ENCODE measurements at regions not wholly inside any gene's neighbourhood (a gene's known extent, or its start where the extent isn't known, plus 50 kb on each side); places are given as distances from the start of the nearest gene placed in this dataset.
A peak's percentile ranks its signal among the peaks of the same experiment; 100 is the strongest.

GRCh38 chr5:9724707-9725106, 94.6 kb upstream of the TAS2R1 start:
- no peaks in the 10 kb centered on the region for H3K27me3 ChIP-seq
- H3K27ac ChIP-seq: no peak overlapping the region
- H3K4me1 ChIP-seq (ENCODE audit: low read depth): no peaks in the 10 kb centered on the region
- H3K4me3 ChIP-seq: no peak overlapping the region
- no peaks in the 10 kb centered on the region for H3K9me3 ChIP-seq (ENCODE audit: low read depth)
- TF ChIP-seq, protein P1, sequence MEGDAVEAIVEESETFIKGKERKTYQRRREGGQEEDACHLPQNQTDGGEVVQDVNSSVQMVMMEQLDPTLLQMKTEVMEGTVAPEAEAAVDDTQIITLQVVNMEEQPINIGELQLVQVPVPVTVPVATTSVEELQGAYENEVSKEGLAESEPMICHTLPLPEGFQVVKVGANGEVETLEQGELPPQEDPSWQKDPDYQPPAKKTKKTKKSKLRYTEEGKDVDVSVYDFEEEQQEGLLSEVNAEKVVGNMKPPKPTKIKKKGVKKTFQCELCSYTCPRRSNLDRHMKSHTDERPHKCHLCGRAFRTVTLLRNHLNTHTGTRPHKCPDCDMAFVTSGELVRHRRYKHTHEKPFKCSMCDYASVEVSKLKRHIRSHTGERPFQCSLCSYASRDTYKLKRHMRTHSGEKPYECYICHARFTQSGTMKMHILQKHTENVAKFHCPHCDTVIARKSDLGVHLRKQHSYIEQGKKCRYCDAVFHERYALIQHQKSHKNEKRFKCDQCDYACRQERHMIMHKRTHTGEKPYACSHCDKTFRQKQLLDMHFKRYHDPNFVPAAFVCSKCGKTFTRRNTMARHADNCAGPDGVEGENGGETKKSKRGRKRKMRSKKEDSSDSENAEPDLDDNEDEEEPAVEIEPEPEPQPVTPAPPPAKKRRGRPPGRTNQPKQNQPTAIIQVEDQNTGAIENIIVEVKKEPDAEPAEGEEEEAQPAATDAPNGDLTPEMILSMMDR (IDR thresholded peaks at IDR 0.05; ENCODE audit: low read depth, low read length): no peak
- no peaks in the 10 kb centered on the region for H3K36me3 ChIP-seq
- no peak for DNase-seq (ENCODE audit: low read depth in 1 of 2, low spot score in 1 of 2)

DNA sequence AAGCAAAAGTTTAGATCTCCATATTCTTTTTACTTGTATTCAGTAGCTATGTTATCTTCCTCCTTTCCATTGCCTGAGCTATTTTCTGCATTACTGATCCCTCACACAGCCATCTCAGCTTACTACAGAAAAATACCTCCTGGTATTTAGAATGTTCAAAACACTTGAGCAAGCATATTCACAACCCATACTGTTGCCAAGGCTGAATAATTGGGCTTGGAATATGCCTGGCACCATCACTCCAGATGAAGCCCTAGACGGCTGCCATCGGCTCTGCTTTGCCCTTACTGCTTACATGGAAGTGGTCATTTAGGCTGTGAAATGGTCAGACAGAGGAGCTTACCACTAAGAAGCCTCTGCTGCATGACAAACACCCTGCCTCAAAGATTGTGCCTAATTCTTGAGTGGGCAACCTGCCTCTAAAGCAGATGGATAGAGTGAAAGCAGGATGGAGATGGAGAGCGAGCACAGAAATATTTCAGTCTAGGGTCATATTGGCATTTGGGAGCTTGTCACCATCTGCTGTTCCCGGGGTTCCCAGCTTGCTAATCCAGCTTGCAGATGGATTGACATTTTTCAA, 92.5 kb upstream of the TAS2R1 start:
- Histone ChIP-seq H3K27ac (no peak overlapping the region), H3K36me3 (no peaks in the 10 kb centered on the region), H3K27me3 (no peaks in the 10 kb centered on the region), H3K4me3 (no peak overlapping the region), H3K9me3 (ENCODE audit: low read depth) (no peaks in the 10 kb centered on the region), H3K4me1 (ENCODE audit: low read depth) (no peaks in the 10 kb centered on the region)
- no peak for DNase-seq (ENCODE audit: low read depth in 1 of 2, low spot score in 1 of 2)
- TF ChIP-seq, protein P1 (IDR thresholded peaks at IDR 0.05; ENCODE audit: low read depth, low read length): no peak

GRCh38 chr5:9721161-9721560, 91.0 kb upstream of the TAS2R1 start:
- H3K9me3 ChIP-seq (ENCODE audit: low read depth): no peaks in the 10 kb centered on the region
- no peaks in the 10 kb centered on the region for H3K4me1 ChIP-seq (ENCODE audit: low read depth)
- no peaks in the 10 kb centered on the region for H3K36me3 ChIP-seq
- H3K27ac ChIP-seq: no peak overlapping the region
- no peaks in the 10 kb centered on the region for H3K27me3 ChIP-seq
- no peak overlapping the region for H3K4me3 ChIP-seq
- TF ChIP-seq, protein P1 (IDR thresholded peaks at IDR 0.05; ENCODE audit: low read depth, low read length): no peak
- DNase-seq (ENCODE audit: low read depth in 1 of 2, low spot score in 1 of 2): no peak

DNA sequence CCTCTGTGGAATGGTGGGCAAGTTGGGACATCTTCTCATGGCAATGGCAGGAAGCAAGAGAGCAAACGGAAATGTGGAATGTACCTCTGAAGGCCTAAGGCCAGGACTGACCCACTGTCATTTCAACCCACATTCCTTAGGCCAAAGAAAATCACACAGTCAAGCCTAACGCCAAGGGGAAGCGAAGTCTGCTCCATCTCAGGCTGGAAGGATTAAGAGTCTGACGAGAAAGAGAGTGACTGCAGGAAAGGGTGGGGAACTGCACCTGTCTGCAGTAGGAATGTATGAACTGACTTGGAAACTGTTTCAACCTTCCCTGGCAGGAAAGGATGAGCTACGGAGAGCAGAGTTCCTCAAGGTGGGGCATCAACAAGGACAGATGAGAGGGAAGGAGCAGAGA, 90.2 kb upstream of the TAS2R1 start:
- no peaks in the 10 kb centered on the region for H3K9me3 ChIP-seq (ENCODE audit: low read depth)
- no peaks in the 10 kb centered on the region for H3K4me1 ChIP-seq (ENCODE audit: low read depth)
- H3K27ac ChIP-seq: no peak overlapping the region
- H3K4me3 ChIP-seq: no peak overlapping the region
- TF ChIP-seq, protein P1 (IDR thresholded peaks at IDR 0.05; ENCODE audit: low read depth, low read length): no peak
- H3K36me3 ChIP-seq: no peaks in the 10 kb centered on the region
- DNase-seq (ENCODE audit: low read depth in 1 of 2, low spot score in 1 of 2): no peak
- no peaks in the 10 kb centered on the region for H3K27me3 ChIP-seq

DNA sequence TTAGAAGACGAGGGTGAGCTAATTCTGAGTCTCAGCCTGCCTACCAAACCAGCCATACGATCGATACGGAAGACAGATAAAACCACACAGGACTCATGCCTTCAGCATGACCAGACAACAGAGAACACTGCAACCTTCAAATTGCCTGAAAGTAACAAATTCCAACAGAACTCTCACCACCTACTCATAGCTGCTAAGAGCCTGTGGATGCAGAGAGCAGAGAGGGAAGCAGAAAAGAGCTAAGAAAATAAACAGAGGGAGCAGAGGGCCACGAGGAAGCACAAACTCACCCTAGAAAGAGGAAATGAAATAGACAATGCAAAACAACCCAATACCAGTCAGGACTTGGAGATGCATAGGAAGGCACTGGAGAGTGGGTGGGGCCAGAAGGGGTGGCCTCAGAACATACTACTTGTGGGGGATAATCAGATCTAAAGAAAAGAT, 86.7 kb upstream of the TAS2R1 start:
- no peak overlapping the region for H3K4me3 ChIP-seq
- no peaks in the 10 kb centered on the region for H3K9me3 ChIP-seq (ENCODE audit: low read depth)
- no peaks in the 10 kb centered on the region for H3K36me3 ChIP-seq
- no peaks in the 10 kb centered on the region for H3K27me3 ChIP-seq
- DNase-seq (ENCODE audit: low read depth in 1 of 2, low spot score in 1 of 2): peak in 1 of 2 donors; percentile 33
- no peaks in the 10 kb centered on the region for H3K4me1 ChIP-seq (ENCODE audit: low read depth)
- H3K27ac ChIP-seq: no peak overlapping the region
- TF ChIP-seq, protein P1 (IDR thresholded peaks at IDR 0.05; ENCODE audit: low read depth, low read length): no peak

Measured in cardiac muscle cell (in vitro differentiated cells and primary cell).